Pancreas (tissue), 10 donors: ENCODE measurements at regions not wholly inside any gene's neighbourhood (a gene's known extent, or its start where the extent isn't known, plus 50 kb on each side); places are given as distances from the start of the nearest gene placed in this dataset.
"Not testable (repeated sequence)": the region's sequence is repeated elsewhere in the genome, so short reads cannot be mapped to it uniquely, and the experiment has no call there.

Experiments
- ATAC-seq, 4 donors: fragments of 200-7000 bp; cut with Tn5 transposase; one replicate each; pipeline versions ENCODE4 v1.8.0 to v1.9.1; 2020; ENCODE audit warnings: mild to moderate bottlenecking in 4 of 4, moderate library complexity in 4 of 4
- DNase-seq, 6 donors: peaks; one replicate each; pipeline ENCODE4 v3.0.0-alpha.2; 2020
- FAIRE-seq: peaks from 2 replicates; lab custom pipeline; 2012; peaks lifted over from hg19 to GRCh38; lab: Jason Lieb, UNC
- H3K27ac ChIP-seq, 4 donors: fragments of 200-600 bp; sonication (generic); 1 replicate in 3 of 4; 2 replicates in 1 of 4; pipeline versions ENCODE4 v1.5.0 to v1.8.0; 2020
- H3K27me3 ChIP-seq, 4 donors: fragments of 200-600 bp; one replicate each; pipeline ENCODE4 v1.8.0; 2021
- H3K36me3 ChIP-seq, 3 donors: fragments of 200-600 bp; sonication (generic) in 1 of 3; one replicate each; pipeline versions ENCODE4 v1.5.0 to v1.8.0; 2020 to 2021
- H3K4me1 ChIP-seq, 3 donors: fragments of 200-600 bp; one replicate each; pipeline ENCODE4 v1.8.0; 2021
- H3K4me3 ChIP-seq, 4 donors: fragments of 200-600 bp; sonication (generic) in 2 of 4; one replicate each; pipeline versions ENCODE4 v1.5.0 to v1.8.0; 2020 to 2021
- H3K9me3 ChIP-seq, 4 donors: fragments of 200-600 bp; one replicate each; pipeline ENCODE4 v1.8.0; 2021
- WGBS, 2 donors: extraction: QIAGEN DNeasy Blood & Tissue Kit; methylation state at CpG; one replicate each; pipeline ENCODE4 v1.1.7; 2013; 5-methylcytosine and 5-hydroxymethylcytosine counted together
- intact Hi-C, 3 donors: fragments of 100-400 bp; cut with DNase I; formaldehyde crosslinking; loops; one replicate each; pipeline versions ENCODE4 v1.11.1 to v1.14.2; 2022
- TF ChIP-seq, protein P1 (sequence below), 4 donors: fragments of 200-600 bp; sonication (generic) in 3 of 4; IDR thresholded peaks; one replicate each; pipeline versions ENCODE4 v1.5.0 to v1.8.0; 2021; ENCODE audit warnings: antibody characterized with exemption in 4 of 4
- donor health status: healthy with polysubstance abuse.
- donor health status: DM: no; HTN: no; CAD: no; lungs with moderate emphysema.
- donor health status: DM: no; HTN: no; CAD: no.
- donor health status: control.
- donor health status: control.
- donor health status: Bipolar disorder and iron deficiency.
- donor health status: DM: yes; HTN: yes; CAD: no.
- donor health status: DM: no; HTN: no; CAD: no.
- donor health status: DM: no; HTN: no; CAD: no.
- donor health status: DM: yes; HTN: yes; CAD: no.

DNA sequence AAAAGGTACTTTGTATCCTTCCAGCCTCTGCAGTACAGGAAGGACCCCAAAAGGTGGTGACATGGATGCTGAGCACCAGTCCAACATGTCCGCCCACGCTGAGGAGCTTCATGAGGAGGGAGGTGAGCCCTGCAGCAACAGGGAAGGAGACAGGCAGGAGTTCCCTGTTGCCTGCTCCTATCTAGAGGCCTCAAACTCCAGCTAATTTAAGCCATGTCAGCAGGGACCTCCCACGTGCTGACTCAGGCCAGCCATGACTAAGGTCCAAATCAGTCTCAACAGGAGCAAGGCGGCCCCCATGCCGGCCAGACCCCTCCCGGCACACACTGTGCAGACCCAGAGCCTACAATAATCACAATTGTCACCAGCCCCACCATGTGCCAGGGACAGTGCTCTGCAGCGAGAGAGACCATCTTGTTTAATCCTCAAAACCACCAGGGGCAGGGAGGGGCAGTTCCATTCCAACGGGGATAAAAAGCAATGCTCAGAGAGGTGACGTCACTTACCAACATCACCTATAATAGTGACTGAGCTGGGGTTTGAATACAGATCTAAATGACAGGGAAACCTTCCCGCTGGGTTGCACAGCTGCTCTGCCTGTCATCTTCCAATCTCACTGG is 54.5 kb upstream of the GATA2 start:
- H3K4me1 ChIP-seq, result no peaks in the 10 kb centered on the region
- H3K36me3 ChIP-seq, result no peaks in the 10 kb centered on the region
- intact Hi-C loops, result no loop called here
- H3K27ac ChIP-seq, result no peak overlapping the region
- ATAC-seq (peak in 1 of 4 donors; percentile 35), DNase-seq (no peak), FAIRE-seq (no peak)
- H3K4me3 ChIP-seq, result no peak overlapping the region
- WGBS, 2 donors, result 80 to 86% methylated on average over 10 of the region's 10 CpGs
- H3K27me3 ChIP-seq, result no peaks in the 10 kb centered on the region
- TF ChIP-seq, protein P1, sequence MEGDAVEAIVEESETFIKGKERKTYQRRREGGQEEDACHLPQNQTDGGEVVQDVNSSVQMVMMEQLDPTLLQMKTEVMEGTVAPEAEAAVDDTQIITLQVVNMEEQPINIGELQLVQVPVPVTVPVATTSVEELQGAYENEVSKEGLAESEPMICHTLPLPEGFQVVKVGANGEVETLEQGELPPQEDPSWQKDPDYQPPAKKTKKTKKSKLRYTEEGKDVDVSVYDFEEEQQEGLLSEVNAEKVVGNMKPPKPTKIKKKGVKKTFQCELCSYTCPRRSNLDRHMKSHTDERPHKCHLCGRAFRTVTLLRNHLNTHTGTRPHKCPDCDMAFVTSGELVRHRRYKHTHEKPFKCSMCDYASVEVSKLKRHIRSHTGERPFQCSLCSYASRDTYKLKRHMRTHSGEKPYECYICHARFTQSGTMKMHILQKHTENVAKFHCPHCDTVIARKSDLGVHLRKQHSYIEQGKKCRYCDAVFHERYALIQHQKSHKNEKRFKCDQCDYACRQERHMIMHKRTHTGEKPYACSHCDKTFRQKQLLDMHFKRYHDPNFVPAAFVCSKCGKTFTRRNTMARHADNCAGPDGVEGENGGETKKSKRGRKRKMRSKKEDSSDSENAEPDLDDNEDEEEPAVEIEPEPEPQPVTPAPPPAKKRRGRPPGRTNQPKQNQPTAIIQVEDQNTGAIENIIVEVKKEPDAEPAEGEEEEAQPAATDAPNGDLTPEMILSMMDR (IDR thresholded peaks at IDR 0.05), result no peak
- no peaks in the 10 kb centered on the region for H3K9me3 ChIP-seq

DNA sequence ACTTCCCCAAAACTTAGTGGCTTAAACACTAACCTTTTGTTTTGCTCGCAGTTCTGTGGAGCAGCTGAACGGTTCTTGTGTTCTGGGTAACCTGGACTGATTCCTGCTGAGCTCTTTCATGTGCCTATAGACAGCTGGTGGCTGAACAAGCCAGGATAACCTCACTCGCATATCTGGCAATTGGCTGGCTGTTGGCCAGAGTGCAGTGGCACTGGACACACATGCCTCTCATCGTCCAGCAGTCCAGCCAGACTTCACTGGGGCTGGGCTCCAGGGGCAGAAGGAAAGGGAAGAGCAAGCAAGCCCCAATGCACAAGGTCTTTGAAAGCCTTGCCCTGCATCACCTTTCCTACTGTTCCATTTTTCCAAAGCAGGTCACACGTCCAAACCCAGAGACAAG is 53.6 kb upstream of the GATA2 start:
- Histone ChIP-seq H3K27ac (no peak overlapping the region), H3K9me3 (no peaks in the 10 kb centered on the region), H3K4me3 (no peak overlapping the region), H3K36me3 (no peaks in the 10 kb centered on the region), H3K4me1 (no peaks in the 10 kb centered on the region), H3K27me3 (no peaks in the 10 kb centered on the region)
- 49 to 57% methylated on average over 5 of the region's 5 CpGs for WGBS, 2 donors
- FAIRE-seq (no peak), ATAC-seq (no peak), DNase-seq (no peak)
- TF ChIP-seq, protein P1 (IDR thresholded peaks at IDR 0.05), result no peak
- intact Hi-C loops, result no loop called here

DNA sequence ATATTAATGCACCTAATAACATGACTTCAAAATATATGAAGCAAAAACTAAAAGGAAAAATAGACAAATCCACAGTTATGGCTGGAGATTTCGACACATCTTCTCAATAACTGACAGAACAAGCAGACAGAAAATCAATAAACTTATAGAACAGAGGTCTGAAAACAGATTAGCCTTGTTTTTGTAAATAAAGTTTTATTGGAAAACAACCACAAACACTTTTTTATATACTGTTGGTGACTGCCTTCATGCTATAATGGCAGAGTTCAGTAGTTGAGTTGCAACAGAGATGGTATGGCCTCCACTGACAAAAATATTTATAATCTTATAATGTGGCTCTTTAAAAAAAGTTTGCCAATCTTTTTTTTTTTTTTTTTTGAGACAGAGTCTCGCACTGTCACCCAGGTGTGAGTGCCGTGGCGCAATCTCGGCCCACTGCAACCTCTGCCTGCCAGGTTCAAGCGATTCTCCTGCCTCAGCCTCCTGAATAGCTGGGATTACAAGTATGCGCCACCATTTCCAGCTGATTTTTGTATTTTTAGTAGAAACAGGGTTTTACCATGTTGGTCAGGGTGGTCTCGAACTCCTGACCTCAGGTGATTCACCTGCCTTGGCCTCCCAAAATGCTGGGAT is 52.2 kb upstream of the GATA2 start:
- ATAC-seq (no peak), FAIRE-seq (no peak), DNase-seq (no peak)
- no peak overlapping the region for H3K27ac ChIP-seq
- intact Hi-C loops, result no loop called here
- H3K36me3 ChIP-seq, result no peaks in the 10 kb centered on the region
- no peaks in the 10 kb centered on the region for H3K27me3 ChIP-seq
- H3K4me3 ChIP-seq, result no peak overlapping the region
- no peaks in the 10 kb centered on the region for H3K4me1 ChIP-seq
- H3K9me3 ChIP-seq, result no peaks in the 10 kb centered on the region
- TF ChIP-seq, protein P1 (IDR thresholded peaks at IDR 0.05), result no peak
- 89 to 90% methylated on average over 8 of the region's 8 CpGs for WGBS, 2 donors

DNA sequence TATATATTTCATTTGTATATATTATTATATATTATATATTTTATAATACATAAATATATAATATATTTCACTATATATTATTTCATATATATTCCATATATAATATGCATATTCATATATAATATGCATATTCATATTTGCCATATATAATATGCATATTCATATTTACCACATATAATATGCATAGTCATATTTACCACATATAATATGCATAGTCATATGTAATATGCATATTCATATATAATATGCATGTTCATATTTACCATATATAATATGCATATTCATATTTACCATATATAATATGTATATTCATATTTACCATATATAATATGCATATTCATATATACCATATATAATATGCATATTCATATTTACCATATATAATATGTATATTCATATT is 51.2 kb upstream of the GATA2 start:
- no peaks in the 10 kb centered on the region for H3K36me3 ChIP-seq
- H3K4me1 ChIP-seq, result no peaks in the 10 kb centered on the region
- no peak for ATAC-seq
- H3K27ac ChIP-seq, result no peak overlapping the region
- TF ChIP-seq, protein P1 (IDR thresholded peaks at IDR 0.05), result no peak
- no peaks in the 10 kb centered on the region for H3K27me3 ChIP-seq
- no peak overlapping the region for H3K4me3 ChIP-seq
- no peaks in the 10 kb centered on the region for H3K9me3 ChIP-seq
- intact Hi-C loops, result no loop called here
- peak; percentile 98 for FAIRE-seq
- no peak for DNase-seq

DNA sequence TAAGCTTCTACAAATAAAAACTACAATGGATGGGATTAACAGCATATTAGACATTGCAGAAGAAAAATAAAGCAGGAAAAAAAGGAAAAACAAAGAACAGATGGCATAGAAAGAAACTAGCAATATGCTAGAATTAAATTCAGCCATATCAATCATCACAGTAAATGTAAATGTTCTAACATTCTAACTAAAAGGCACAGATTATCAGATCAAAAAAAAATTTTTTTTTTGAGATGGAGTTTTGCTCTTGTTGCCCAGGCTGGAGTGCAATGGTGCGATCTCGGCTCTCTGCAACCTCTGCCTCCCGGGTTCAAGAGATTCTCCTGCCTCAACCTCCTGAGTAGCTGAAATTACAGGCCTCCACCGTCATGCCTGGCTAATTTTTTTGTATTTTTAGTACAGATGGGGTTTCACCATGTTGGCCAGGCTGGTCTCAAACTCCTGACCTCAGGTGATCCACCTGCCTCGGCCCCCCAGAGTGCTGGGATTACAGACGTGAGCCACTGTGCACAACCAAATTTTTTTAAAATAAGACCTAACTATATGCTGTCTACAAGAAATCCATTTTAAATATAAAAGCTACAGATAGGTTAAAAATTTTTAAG is 50.7 kb upstream of the GATA2 start:
- intact Hi-C loops, H3K27ac ChIP-seq, H3K4me3 ChIP-seq, H3K36me3 ChIP-seq, H3K27me3 ChIP-seq, H3K4me1 ChIP-seq, H3K9me3 ChIP-seq, FAIRE-seq, ATAC-seq, DNase-seq: not testable (repeated sequence)
- WGBS, 2 donors, result 83 to 85% methylated on average over 6 of the region's 6 CpGs
